ENCODE measurements at regions not wholly inside any gene's neighbourhood (a gene's known extent, or its start where the extent isn't known, plus 50 kb on each side); places are given as distances from the start of the nearest gene placed in this dataset.

DNA sequence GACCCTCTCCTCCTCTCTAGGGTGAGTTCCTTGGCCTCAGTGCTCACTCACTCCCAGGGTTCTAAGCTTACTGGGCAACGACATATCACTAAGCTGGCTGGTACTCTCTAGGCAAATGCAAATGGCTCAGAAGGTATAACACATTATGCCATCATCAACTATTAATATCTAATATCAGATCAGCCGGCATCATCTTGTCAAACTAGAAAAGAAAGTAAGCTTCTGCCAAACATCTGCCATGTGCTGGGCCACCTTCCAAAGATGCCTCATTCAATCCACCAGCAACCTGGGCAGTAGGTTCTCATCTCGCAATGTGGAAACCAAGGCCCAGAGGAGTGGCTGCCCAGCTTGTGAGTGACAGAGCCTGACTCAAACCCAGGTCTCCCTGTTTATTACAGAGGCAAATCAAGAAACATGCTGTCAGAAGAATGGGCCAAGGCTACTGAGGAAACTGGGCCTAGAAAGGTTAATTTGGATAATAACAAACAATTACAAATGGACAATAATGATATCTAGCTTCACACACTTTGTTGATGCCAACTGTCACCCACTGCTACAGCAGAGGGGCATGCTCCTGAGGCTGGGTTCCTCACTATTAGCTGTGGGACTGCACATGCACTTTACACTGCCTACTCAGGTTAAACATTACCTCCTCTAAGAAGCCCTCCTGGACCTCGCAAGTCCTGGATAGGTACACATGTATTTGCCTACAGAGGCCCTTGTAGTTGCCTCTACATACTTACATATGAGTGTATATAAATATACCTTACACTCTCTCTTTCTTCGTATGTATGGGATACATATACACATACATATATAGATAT lies 183.3 kb upstream of the JUN start:
- Histone ChIP-seq H3K9me2 (ENCODE audit: insufficient read depth, low read length) (no peaks in the 10 kb centered on the region), H2AFZ (ENCODE audit: low read depth, low read length) (no peak overlapping the region), H4K20me1 (ENCODE audit: insufficient read depth) (no peaks in the 10 kb centered on the region), H3K4me2 (ENCODE audit: low read length) (no peak overlapping the region), H3K27ac (ENCODE audit: low read length) (no peak overlapping the region), H3K36me3 (ENCODE audit: insufficient read depth, low read length) (no peaks in the 10 kb centered on the region), H3K9me3 (ENCODE audit: low read length) (no peaks in the 10 kb centered on the region), H3F3A (ENCODE audit: insufficient read depth, low read length, poor library complexity, severe bottlenecking) (no peaks in the 10 kb centered on the region), H3K4me3 (ENCODE audit: low read length) (no peak overlapping the region), H3K27me3 (ENCODE audit: insufficient read depth, low read depth, low read length) (no peaks in the 10 kb centered on the region), H3K79me2 (replicated peaks; ENCODE audit: insufficient read depth, low read length) (no peaks in the 10 kb centered on the region), H3K9ac (ENCODE audit: low read length) (no peak overlapping the region)
- TF ChIP-seq MXI1 (conservative IDR thresholded peaks at IDR 0.05; ENCODE audit: poor library complexity, severe bottlenecking) (no peak), EP300 (conservative IDR thresholded peaks at IDR 0.05; ENCODE audit: poor library complexity, severe bottlenecking) (no peak), RAD21 (conservative IDR thresholded peaks at IDR 0.05) (no peak), POLR2AphosphoS5 (IDR thresholded peaks at IDR 0.05) (no peak), SMC3 (conservative IDR thresholded peaks at IDR 0.05; ENCODE audit: poor library complexity) (no peak), EZH2 (IDR thresholded peaks at IDR 0.05; ENCODE audit: borderline replicate concordance, insufficient read depth, low read length, poor library complexity, severe bottlenecking) (no peak), REST (IDR thresholded peaks at IDR 0.05; ENCODE audit: borderline replicate concordance) (no peak), TAF1 (IDR thresholded peaks at IDR 0.05; ENCODE audit: low read depth) (no peak)
- TF ChIP-seq, protein P1, sequence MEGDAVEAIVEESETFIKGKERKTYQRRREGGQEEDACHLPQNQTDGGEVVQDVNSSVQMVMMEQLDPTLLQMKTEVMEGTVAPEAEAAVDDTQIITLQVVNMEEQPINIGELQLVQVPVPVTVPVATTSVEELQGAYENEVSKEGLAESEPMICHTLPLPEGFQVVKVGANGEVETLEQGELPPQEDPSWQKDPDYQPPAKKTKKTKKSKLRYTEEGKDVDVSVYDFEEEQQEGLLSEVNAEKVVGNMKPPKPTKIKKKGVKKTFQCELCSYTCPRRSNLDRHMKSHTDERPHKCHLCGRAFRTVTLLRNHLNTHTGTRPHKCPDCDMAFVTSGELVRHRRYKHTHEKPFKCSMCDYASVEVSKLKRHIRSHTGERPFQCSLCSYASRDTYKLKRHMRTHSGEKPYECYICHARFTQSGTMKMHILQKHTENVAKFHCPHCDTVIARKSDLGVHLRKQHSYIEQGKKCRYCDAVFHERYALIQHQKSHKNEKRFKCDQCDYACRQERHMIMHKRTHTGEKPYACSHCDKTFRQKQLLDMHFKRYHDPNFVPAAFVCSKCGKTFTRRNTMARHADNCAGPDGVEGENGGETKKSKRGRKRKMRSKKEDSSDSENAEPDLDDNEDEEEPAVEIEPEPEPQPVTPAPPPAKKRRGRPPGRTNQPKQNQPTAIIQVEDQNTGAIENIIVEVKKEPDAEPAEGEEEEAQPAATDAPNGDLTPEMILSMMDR (IDR thresholded peaks at IDR 0.05; ENCODE audit: poor library complexity, severe bottlenecking) = no peak

DNA sequence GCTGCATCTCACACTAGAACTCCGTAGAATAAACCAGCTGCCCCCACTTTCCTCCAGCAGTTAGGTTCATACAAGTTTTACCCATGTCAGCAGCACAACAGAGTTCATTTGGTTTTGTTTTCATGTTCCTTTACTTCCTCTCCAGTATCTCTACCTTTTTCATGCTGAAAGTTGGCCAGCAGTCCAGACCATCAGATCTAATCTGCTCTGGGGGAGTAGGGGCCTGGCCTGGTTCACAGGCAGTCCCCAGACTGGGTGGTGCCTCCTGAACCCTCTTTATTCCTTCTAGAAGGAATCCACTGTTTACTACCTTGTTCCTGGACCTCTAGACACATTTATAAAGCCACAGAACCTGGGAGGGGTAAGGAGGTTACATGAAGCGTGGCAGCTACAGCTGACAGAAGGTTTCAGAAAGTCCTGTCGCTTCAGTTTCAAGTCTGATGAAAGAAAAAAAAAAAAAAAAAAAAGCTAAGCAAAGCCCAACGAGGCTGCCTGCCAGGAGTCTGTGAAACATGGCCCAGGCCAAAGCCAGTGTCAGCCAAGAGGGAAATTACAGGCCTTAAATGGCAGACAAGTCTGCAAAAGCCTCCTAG lies 184.6 kb upstream of the JUN start:
- Histone ChIP-seq H3K27me3 (ENCODE audit: insufficient read depth, low read depth, low read length) (no peaks in the 10 kb centered on the region), H3K9ac (ENCODE audit: low read length) (no peak overlapping the region), H3K79me2 (replicated peaks; ENCODE audit: insufficient read depth, low read length) (no peaks in the 10 kb centered on the region), H3K4me3 (ENCODE audit: low read length) (no peak overlapping the region), H3K9me3 (ENCODE audit: low read length) (no peaks in the 10 kb centered on the region), H2AFZ (ENCODE audit: low read depth, low read length) (no peak overlapping the region), H3K9me2 (ENCODE audit: insufficient read depth, low read length) (no peaks in the 10 kb centered on the region), H3F3A (ENCODE audit: insufficient read depth, low read length, poor library complexity, severe bottlenecking) (no peaks in the 10 kb centered on the region), H3K27ac (ENCODE audit: low read length) (no peak overlapping the region), H3K36me3 (ENCODE audit: insufficient read depth, low read length) (no peaks in the 10 kb centered on the region), H4K20me1 (ENCODE audit: insufficient read depth) (no peaks in the 10 kb centered on the region), H3K4me2 (ENCODE audit: low read length) (no peak overlapping the region)
- TF ChIP-seq REST (IDR thresholded peaks at IDR 0.05; ENCODE audit: borderline replicate concordance) (no peak), EP300 (conservative IDR thresholded peaks at IDR 0.05; ENCODE audit: poor library complexity, severe bottlenecking) (no peak), EZH2 (IDR thresholded peaks at IDR 0.05; ENCODE audit: borderline replicate concordance, insufficient read depth, low read length, poor library complexity, severe bottlenecking) (no peak), TAF1 (IDR thresholded peaks at IDR 0.05; ENCODE audit: low read depth) (no peak), SMC3 (conservative IDR thresholded peaks at IDR 0.05; ENCODE audit: poor library complexity) (no peak), RAD21 (conservative IDR thresholded peaks at IDR 0.05) (no peak), MXI1 (conservative IDR thresholded peaks at IDR 0.05; ENCODE audit: poor library complexity, severe bottlenecking) (no peak), POLR2AphosphoS5 (IDR thresholded peaks at IDR 0.05) (no peak)
- TF ChIP-seq, protein P1 (IDR thresholded peaks at IDR 0.05; ENCODE audit: poor library complexity, severe bottlenecking) = no peak
